ENCODE measurements at regions not wholly inside any gene's neighbourhood (a gene's known extent, or its start where the extent isn't known, plus 50 kb on each side); places are given as distances from the start of the nearest gene placed in this dataset.
"Not testable (repeated sequence)": the region's sequence is repeated elsewhere in the genome, so short reads cannot be mapped to it uniquely, and the experiment has no call there.

- not testable (repeated sequence) for TF ChIP-seq CTCF (IDR thresholded peaks at IDR 0.05 in 4 of 5, conservative IDR thresholded peaks at IDR 0.05 in 1 of 5); POLR2A (IDR thresholded peaks at IDR 0.05)
Observed at GRCh38 chr5:101529094-101529493, 626.0 kb upstream of the ST8SIA4 start.
